ENCODE measurements at regions not wholly inside any gene's neighbourhood (a gene's known extent, or its start where the extent isn't known, plus 50 kb on each side); places are given as distances from the start of the nearest gene placed in this dataset.

- no peak for TF ChIP-seq CTCF (IDR thresholded peaks at IDR 0.05)
- TF ChIP-seq EP300 (IDR thresholded peaks at IDR 0.05): no peak
- TF ChIP-seq MAX (IDR thresholded peaks at IDR 0.05): no peak
- TF ChIP-seq SREBF2 (IDR thresholded peaks at IDR 0.05): no peak
- TF ChIP-seq POLR2A (IDR thresholded peaks at IDR 0.05; ENCODE audit: low read length): no peak
- no peak for TF ChIP-seq BHLHE40 (IDR thresholded peaks at IDR 0.05; ENCODE audit: low read depth, low read length)
- no peak for TF ChIP-seq JUN (IDR thresholded peaks at IDR 0.05)
- TF ChIP-seq BCL3 (IDR thresholded peaks at IDR 0.05): no peak
- no peak for TF ChIP-seq JUNB (IDR thresholded peaks at IDR 0.05)
- TF ChIP-seq CHD2 (IDR thresholded peaks at IDR 0.05; ENCODE audit: low read length, partially characterized antibody): no peak
- TF ChIP-seq CEBPB (IDR thresholded peaks at IDR 0.05): no peak
- no peak for TF ChIP-seq HOXA7 (CRISPR knock-in tag; IDR thresholded peaks at IDR 0.05)
These were observed 328.8 kb upstream of the SUCLG2 start for GRCh38 chr3:67983166-67983565.

All from A549 (cell line).